GM23248 (cell line): ENCODE measurements at regions not wholly inside any gene's neighbourhood (a gene's known extent, or its start where the extent isn't known, plus 50 kb on each side); places are given as distances from the start of the nearest gene placed in this dataset.

Experiments used
- DNase-seq: peaks from one replicate; pipeline ENCODE4 v3.0.0-alpha.2; 2015
- H2AFZ ChIP-seq: fragments of 200-600 bp; sonication (generic); 2 replicates; pipeline ENCODE4 v1.6.1; 2016; ENCODE audit warnings: antibody characterized with exemption
- H3F3A ChIP-seq: fragments of 200-600 bp; sonication (generic); 2 replicates; pipeline ENCODE4 v1.6.1; 2016; ENCODE audit warnings: mild to moderate bottlenecking, antibody characterized with exemption, mixed run types; ENCODE audit not compliant: insufficient read depth
- H3K27ac ChIP-seq: fragments of 200-600 bp; sonication (generic); 2 replicates; pipeline ENCODE4 v1.5.1; 2016; ENCODE audit warnings: mild to moderate bottlenecking
- H3K27me3 ChIP-seq: fragments of 200-600 bp; sonication (generic); replicated peaks from 2 replicates; pipeline ENCODE4 v1.6.1; 2016; ENCODE audit warnings: mild to moderate bottlenecking; ENCODE audit not compliant: insufficient read depth
- H3K36me3 ChIP-seq: fragments of 200-600 bp; sonication (generic); 2 replicates; pipeline ENCODE4 v1.6.1; 2016; ENCODE audit warnings: low read depth, mild to moderate bottlenecking
- H3K4me1 ChIP-seq: fragments of 200-600 bp; sonication (generic); 2 replicates; pipeline ENCODE4 v1.6.1; 2016; ENCODE audit warnings: mild to moderate bottlenecking; ENCODE audit not compliant: insufficient read depth
- H3K4me2 ChIP-seq: fragments of 200-600 bp; sonication (generic); one replicate; pipeline ENCODE4 v1.6.1; 2016; ENCODE audit warnings: mild to moderate bottlenecking; ENCODE audit not compliant: unreplicated experiment
- H3K4me3 ChIP-seq: fragments of 200-600 bp; sonication (generic); 2 replicates; pipeline ENCODE4 v1.5.1; 2016; ENCODE audit warnings: mild to moderate bottlenecking
- H3K79me2 ChIP-seq: fragments of 200-600 bp; sonication (generic); 2 replicates; pipeline ENCODE4 v1.6.1; 2016; ENCODE audit warnings: mild to moderate bottlenecking; ENCODE audit not compliant: insufficient read depth
- H3K9ac ChIP-seq: fragments of 200-600 bp; sonication (generic); 2 replicates; pipeline ENCODE4 v1.6.1; 2016; ENCODE audit warnings: mild to moderate bottlenecking
- H3K9me2 ChIP-seq: fragments of 200-600 bp; sonication (generic); 2 replicates; pipeline ENCODE4 v1.6.1; 2016; ENCODE audit warnings: mixed run types, mild to moderate bottlenecking, moderate library complexity; ENCODE audit not compliant: insufficient read depth
- H3K9me3 ChIP-seq: fragments of 200-600 bp; sonication (generic); one replicate; pipeline ENCODE4 v1.6.1; 2017; ENCODE audit warnings: low read depth
- H4K20me1 ChIP-seq: fragments of 200-600 bp; sonication (generic); 2 replicates; pipeline ENCODE4 v1.6.0; 2016; ENCODE audit not compliant: insufficient read depth
- EZH2 ChIP-seq: fragments of 200-600 bp; sonication (generic); IDR thresholded peaks from 2 replicates; pipeline ENCODE4 v1.6.1; 2018; ENCODE audit warnings: antibody characterized with exemption, mild to moderate bottlenecking; ENCODE audit not compliant: insufficient read depth, poor library complexity, severe bottlenecking
- EZH2phosphoT487 ChIP-seq: fragments of 200-600 bp; sonication (generic); IDR thresholded peaks from 2 replicates; pipeline ENCODE4 v1.6.1; 2018; ENCODE audit warnings: antibody characterized with exemption, moderate library complexity, mild to moderate bottlenecking, low read depth; ENCODE audit not compliant: insufficient read depth
- WGBS, 2 experiments: methylation state at CpG; one replicate each; pipeline ENCODE4 v1.1.6; 2015 to 2017; ENCODE audit warnings: low lambda C conversion rate in 2 of 2, low coverage in 1 of 2; ENCODE audit errors: missing lambda C conversion rate in 2 of 2; 5-methylcytosine and 5-hydroxymethylcytosine counted together
- in situ Hi-C: fragments of 300-500 bp; cut with MboI; formaldehyde crosslinking; loops from 2 replicates; pipeline ENCODE4 v1.15.0; 2020

GRCh38 chr19:30637926-30638325, 265.7 kb downstream of the ZNF536 start:
- no peaks in the 10 kb centered on the region for H3F3A ChIP-seq
- H3K4me1 ChIP-seq, result no peaks in the 10 kb centered on the region
- H3K36me3 ChIP-seq, result no peaks in the 10 kb centered on the region
- H3K27ac ChIP-seq, result no peak overlapping the region
- H4K20me1 ChIP-seq, result no peaks in the 10 kb centered on the region
- 60 to 76% methylated on average over 2 of the region's 2 CpGs for whole genome bisulfite sequencing, 2 experiments
- no peaks in the 10 kb centered on the region for H3K9me3 ChIP-seq
- H3K4me2 ChIP-seq, result no peak overlapping the region
- no peak for DNase-seq
- no peak overlapping the region for H2AFZ ChIP-seq
- H3K4me3 ChIP-seq, result no peak overlapping the region
- H3K79me2 ChIP-seq, result no peaks in the 10 kb centered on the region
- H3K9me2 ChIP-seq, result no peaks in the 10 kb centered on the region
- in situ Hi-C loops, result loop anchor here (25.0 kb wide), 1 partner anchor 751 kb away; no protein-coding TSS in a partner anchor
- TF ChIP-seq EZH2phosphoT487, result no peak
- no peak for TF ChIP-seq EZH2
- H3K9ac ChIP-seq, result no peak overlapping the region
- H3K27me3 ChIP-seq, result no peaks in the 10 kb centered on the region

DNA sequence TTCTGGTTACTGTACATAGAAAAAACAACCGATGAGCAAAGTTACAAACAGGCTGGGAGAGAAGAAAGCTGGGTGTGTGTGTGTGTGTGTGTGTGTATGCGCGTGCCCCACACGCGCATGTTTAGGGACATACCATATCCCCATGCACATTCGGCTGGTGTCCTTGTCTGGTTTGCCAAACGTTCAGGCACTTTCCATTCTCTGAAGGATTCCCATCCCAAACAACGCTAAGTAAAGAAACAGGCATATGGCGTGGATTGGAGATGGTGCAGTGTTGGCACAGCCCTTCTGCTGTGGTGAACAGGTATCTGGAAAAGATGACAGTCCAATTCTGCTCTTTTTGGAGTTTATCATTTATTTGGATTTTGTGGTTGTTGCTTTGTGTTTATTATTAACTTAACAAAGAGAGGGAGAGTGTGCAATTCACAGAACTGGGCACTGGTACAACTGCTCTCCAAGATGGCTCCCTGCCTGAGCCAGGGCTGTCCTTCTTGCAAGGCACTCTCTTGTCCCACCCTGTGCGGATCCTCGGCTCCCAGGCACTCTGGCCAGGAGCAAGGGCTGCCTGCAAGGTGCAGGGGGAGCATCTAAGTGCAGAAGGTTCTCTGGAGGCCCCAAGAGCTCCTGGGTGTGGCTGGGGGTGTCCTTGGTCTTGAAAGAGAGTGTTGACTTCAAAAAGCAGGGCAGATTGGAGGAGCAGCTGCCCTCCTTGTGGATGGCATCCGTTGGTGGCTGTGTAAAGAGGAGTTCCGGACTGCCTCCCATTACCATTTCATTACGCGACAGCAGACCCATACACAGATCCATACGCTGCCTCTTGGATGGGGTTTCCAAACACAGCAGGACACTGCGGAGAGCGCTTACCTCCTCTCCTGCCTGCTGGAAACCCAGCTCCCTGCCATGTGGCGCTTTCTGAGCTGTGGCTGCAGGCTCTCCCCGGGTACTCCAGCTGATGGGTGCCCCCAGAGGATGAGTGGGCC, 263.1 kb downstream of the ZNF536 start:
- Histone ChIP-seq H3K9me3 (no peaks in the 10 kb centered on the region), H3K27me3 (no peaks in the 10 kb centered on the region), H3F3A (no peaks in the 10 kb centered on the region), H3K4me2 (no peak overlapping the region), H3K4me3 (no peak overlapping the region), H3K9me2 (no peaks in the 10 kb centered on the region), H3K9ac (no peak overlapping the region), H2AFZ (no peak overlapping the region), H4K20me1 (no peaks in the 10 kb centered on the region), H3K79me2 (no peaks in the 10 kb centered on the region), H3K4me1 (no peaks in the 10 kb centered on the region), H3K36me3 (no peaks in the 10 kb centered on the region), H3K27ac (no peak overlapping the region)
- DNase-seq, result no peak
- TF ChIP-seq EZH2 (no peak), EZH2phosphoT487 (no peak)
- 62 to 64% methylated on average over 20 of the region's 20 CpGs for WGBS, 2 experiments
- in situ Hi-C loops, result loop anchor here (25.0 kb wide), 1 partner anchor 748 kb away; no protein-coding TSS in a partner anchor

DNA sequence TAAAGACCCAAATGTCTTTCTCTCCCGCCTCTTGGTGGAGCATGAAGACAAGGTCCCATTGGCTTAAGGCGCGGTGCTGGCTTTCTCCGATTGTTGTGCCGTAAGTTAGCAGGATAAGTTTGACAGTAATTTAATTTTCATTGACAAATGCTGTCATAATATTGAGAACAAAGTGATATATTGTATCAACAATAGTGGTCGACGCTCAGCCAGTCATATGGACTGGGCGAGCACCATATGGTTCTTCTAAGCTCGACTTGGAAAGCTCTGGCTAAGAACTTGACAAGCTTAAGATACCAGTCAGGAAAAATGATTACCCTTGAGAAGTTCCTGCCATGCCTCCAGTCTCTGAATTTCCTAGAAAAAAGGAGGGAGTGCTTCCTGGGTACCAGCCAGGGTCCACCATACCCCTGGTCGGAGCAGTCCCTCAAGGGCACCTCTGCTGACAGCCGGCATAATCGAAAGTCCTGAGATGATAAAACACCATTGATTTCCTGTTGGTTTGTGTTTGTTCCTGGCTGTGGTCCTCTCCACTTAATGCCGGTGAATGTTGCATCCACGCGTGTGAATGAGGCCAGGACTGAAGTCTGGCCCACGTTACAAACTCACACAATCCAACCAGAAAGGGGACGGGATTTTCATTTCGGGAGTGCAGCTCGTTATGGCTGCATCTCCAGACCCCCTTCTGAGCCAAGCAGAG, 262.1 kb downstream of the ZNF536 start:
- Histone ChIP-seq H3K27ac (no peak overlapping the region), H2AFZ (no peak overlapping the region), H3F3A (no peaks in the 10 kb centered on the region), H3K4me1 (no peaks in the 10 kb centered on the region), H3K9me3 (no peaks in the 10 kb centered on the region), H3K4me2 (no peak overlapping the region), H3K9ac (no peak overlapping the region), H4K20me1 (no peaks in the 10 kb centered on the region), H3K79me2 (no peaks in the 10 kb centered on the region), H3K27me3 (no peaks in the 10 kb centered on the region), H3K9me2 (no peaks in the 10 kb centered on the region), H3K36me3 (no peaks in the 10 kb centered on the region), H3K4me3 (no peak overlapping the region)
- no peak for DNase-seq
- TF ChIP-seq EZH2phosphoT487 (no peak), EZH2 (no peak)
- in situ Hi-C loops, result loop anchor here (25.0 kb wide), 1 partner anchor 747 kb away; no protein-coding TSS in a partner anchor
- 53 to 57% methylated on average over 19 of the region's 19 CpGs for WGBS, 2 experiments

GRCh38 chr19:30631033-30631370, 258.8 kb downstream of the ZNF536 start:
- in situ Hi-C loops, result loop anchor here (25.0 kb wide), 1 partner anchor 744 kb away; no protein-coding TSS in a partner anchor
- DNase-seq, result no peak
- Histone ChIP-seq H3K9me3 (no peaks in the 10 kb centered on the region), H3F3A (no peaks in the 10 kb centered on the region), H3K27me3 (no peaks in the 10 kb centered on the region), H3K79me2 (no peaks in the 10 kb centered on the region), H3K4me1 (no peaks in the 10 kb centered on the region), H3K9ac (no peak overlapping the region), H3K9me2 (no peaks in the 10 kb centered on the region), H2AFZ (no peak overlapping the region), H3K27ac (no peak overlapping the region), H3K4me2 (no peak overlapping the region), H3K36me3 (no peaks in the 10 kb centered on the region), H4K20me1 (no peaks in the 10 kb centered on the region), H3K4me3 (no peak overlapping the region)
- 73 to 80% methylated on average over 11 to 12 of the region's 12 CpGs for WGBS, 2 experiments
- TF ChIP-seq EZH2 (no peak), EZH2phosphoT487 (no peak)
